ENCODE measurements at regions not wholly inside any gene's neighbourhood (a gene's known extent, or its start where the extent isn't known, plus 50 kb on each side); places are given as distances from the start of the nearest gene placed in this dataset.

DNA sequence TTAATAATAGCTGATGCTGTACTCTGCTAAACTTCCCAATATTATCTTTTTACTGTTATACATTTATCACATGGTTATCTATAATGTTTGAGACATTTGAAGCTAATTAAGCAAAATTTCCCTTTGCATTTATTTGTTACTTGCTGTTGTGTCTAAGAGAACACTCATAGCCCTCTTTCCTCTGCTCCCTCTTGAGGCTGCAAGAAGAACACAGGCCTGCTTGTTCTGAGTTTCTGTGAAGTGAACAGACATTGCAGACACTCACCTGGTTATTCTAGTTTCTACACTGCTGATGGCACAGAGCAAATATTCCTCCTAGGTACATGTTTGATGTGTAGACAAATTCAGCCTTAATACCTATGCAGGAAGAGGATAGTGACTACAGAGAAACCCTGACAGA lies 367.8 kb downstream of the GASK1B start:
- intact Hi-C loops (cut with micrococcal nuclease; ENCODE audit: unreplicated experiment) (no loop called here), in situ Hi-C loops (cut with MboI) (no loop called here)
- SMC1A ChIA-PET (ENCODE audit: uncharacterized antibody, unreplicated experiment), result interaction anchor here (1.1 kb wide), 1 partner anchor 174 kb away, joined by 3 read pairs; no protein-coding TSS in a partner anchor
- RAD21 ChIA-PET (ENCODE audit: unreplicated experiment), result no interaction called here
- Histone ChIP-seq H3K36me3 (ENCODE audit: control insufficient read depth in 2 of 2, insufficient read depth in 2 of 2, low read length in 1 of 2) (no peaks in the 10 kb centered on the region), H3K79me2 (ENCODE audit: control insufficient read depth, insufficient read depth, low read length) (no peaks in the 10 kb centered on the region), H3K9ac (ENCODE audit: control insufficient read depth, insufficient read depth, low read length) (no peak overlapping the region), H2AFZ (ENCODE audit: control insufficient read depth, low read depth, low read length) (no peak overlapping the region), H3K27me3 (replicated peaks in 1 of 2; ENCODE audit: control insufficient read depth in 2 of 2, insufficient read depth in 2 of 2, low read length in 1 of 2) (no peaks in the 10 kb centered on the region), H3K9me3 (replicated peaks; ENCODE audit: control insufficient read depth, insufficient read depth, low read length) (no peaks in the 10 kb centered on the region), H3K4me3 (no peak overlapping the region), H3K27ac (ENCODE audit: control insufficient read depth, insufficient read depth) (no peak overlapping the region), H3K4me1 (ENCODE audit: control insufficient read depth, insufficient read depth, low read length) (no peaks in the 10 kb centered on the region), H4K20me1 (ENCODE audit: control insufficient read depth, insufficient read depth) (no peaks in the 10 kb centered on the region), H3K4me2 (ENCODE audit: control insufficient read depth, insufficient read depth) (no peak overlapping the region)
- POLR2A ChIA-PET, result no interaction called here
- TF ChIP-seq SREBF2 (IDR thresholded peaks at IDR 0.05; ENCODE audit: low read length) (no peak), DPF2 (IDR thresholded peaks at IDR 0.05) (no peak), TCF7 (IDR thresholded peaks at IDR 0.05; ENCODE audit: borderline replicate concordance) (no peak), TCF3 (IDR thresholded peaks at IDR 0.05; ENCODE audit: borderline replicate concordance, insufficient read depth, low read depth, low read length) (no peak), ATF7 (IDR thresholded peaks at IDR 0.05; ENCODE audit: low read depth) (no peak), ZNF207 (IDR thresholded peaks at IDR 0.05; ENCODE audit: borderline replicate concordance) (no peak), MYB (IDR thresholded peaks at IDR 0.05; ENCODE audit: borderline replicate concordance, low read depth, low read length) (no peak)
- TF ChIP-seq, protein P1, sequence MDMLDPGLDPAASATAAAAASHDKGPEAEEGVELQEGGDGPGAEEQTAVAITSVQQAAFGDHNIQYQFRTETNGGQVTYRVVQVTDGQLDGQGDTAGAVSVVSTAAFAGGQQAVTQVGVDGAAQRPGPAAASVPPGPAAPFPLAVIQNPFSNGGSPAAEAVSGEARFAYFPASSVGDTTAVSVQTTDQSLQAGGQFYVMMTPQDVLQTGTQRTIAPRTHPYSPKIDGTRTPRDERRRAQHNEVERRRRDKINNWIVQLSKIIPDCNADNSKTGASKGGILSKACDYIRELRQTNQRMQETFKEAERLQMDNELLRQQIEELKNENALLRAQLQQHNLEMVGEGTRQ (IDR thresholded peaks at IDR 0.05; ENCODE audit: borderline replicate concordance, low read depth, low read length), result no peak
- TF ChIP-seq, protein P2, sequence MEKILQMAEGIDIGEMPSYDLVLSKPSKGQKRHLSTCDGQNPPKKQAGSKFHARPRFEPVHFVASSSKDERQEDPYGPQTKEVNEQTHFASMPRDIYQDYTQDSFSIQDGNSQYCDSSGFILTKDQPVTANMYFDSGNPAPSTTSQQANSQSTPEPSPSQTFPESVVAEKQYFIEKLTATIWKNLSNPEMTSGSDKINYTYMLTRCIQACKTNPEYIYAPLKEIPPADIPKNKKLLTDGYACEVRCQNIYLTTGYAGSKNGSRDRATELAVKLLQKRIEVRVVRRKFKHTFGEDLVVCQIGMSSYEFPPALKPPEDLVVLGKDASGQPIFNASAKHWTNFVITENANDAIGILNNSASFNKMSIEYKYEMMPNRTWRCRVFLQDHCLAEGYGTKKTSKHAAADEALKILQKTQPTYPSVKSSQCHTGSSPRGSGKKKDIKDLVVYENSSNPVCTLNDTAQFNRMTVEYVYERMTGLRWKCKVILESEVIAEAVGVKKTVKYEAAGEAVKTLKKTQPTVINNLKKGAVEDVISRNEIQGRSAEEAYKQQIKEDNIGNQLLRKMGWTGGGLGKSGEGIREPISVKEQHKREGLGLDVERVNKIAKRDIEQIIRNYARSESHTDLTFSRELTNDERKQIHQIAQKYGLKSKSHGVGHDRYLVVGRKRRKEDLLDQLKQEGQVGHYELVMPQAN (conservative IDR thresholded peaks at IDR 0.05), result no peak
- TF ChIP-seq, protein P3, sequence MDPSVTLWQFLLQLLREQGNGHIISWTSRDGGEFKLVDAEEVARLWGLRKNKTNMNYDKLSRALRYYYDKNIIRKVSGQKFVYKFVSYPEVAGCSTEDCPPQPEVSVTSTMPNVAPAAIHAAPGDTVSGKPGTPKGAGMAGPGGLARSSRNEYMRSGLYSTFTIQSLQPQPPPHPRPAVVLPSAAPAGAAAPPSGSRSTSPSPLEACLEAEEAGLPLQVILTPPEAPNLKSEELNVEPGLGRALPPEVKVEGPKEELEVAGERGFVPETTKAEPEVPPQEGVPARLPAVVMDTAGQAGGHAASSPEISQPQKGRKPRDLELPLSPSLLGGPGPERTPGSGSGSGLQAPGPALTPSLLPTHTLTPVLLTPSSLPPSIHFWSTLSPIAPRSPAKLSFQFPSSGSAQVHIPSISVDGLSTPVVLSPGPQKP (IDR thresholded peaks at IDR 0.05; ENCODE audit: low read depth, low read length), result no peak
- FAIRE-seq (no peak), DNase-seq (ENCODE audit: low read depth, low spot score) (no peak), ATAC-seq (0 out of 3 replicates have a peak, but pooled peaks have one; percentile 30)
- CTCF ChIA-PET, result no interaction called here
- no TSS peak for BruUV-seq (replicated peaks)
